Fibroblast of lung (primary cell): ENCODE measurements at regions not wholly inside any gene's neighbourhood (a gene's known extent, or its start where the extent isn't known, plus 50 kb on each side); places are given as distances from the start of the nearest gene placed in this dataset.

Experiments used
- DNase-seq, 2 donors: peaks; one replicate each; pipeline versions ENCODE4 v3.0.0 to v3.0.0-alpha.2; 2010; ENCODE audit warnings: low read depth in 2 of 2
- H2AFZ ChIP-seq: 2 replicates; pipeline ENCODE4 v1.5.1; 2012; ENCODE audit warnings: low read length, control low read depth, inconsistent platforms
- H3K27ac ChIP-seq: 2 replicates; pipeline ENCODE4 v1.5.1; 2011; ENCODE audit warnings: low read length, control low read depth; ENCODE audit not compliant: insufficient read depth
- H3K27me3 ChIP-seq: 2 replicates; pipeline ENCODE4 v1.5.1; 2011; ENCODE audit warnings: mild to moderate bottlenecking, low read length; ENCODE audit not compliant: control insufficient read depth, insufficient read depth
- H3K36me3 ChIP-seq: 2 replicates; pipeline ENCODE4 v1.5.1; 2011; ENCODE audit warnings: low read length; ENCODE audit not compliant: control insufficient read depth, insufficient read depth
- H3K4me1 ChIP-seq: 2 replicates; pipeline ENCODE4 v1.5.1; 2011; ENCODE audit warnings: low read length; ENCODE audit not compliant: control insufficient read depth, insufficient read depth; ENCODE audit errors: extremely low read depth
- H3K4me2 ChIP-seq: 2 replicates; pipeline ENCODE4 v1.5.1; 2011; ENCODE audit warnings: low read length, control low read depth; ENCODE audit not compliant: insufficient read depth; ENCODE audit errors: extremely low read depth
- H3K4me3 ChIP-seq, 4 experiments: fragments of 200-600 bp in 1 of 4; sonication (generic) in 1 of 4; replicated peaks in 1 of 4; 2 replicates each; pipeline ENCODE4 v1.5.1; 2011 to 2016; ENCODE audit warnings: low read length in 4 of 4, low read depth in 3 of 4, mild to moderate bottlenecking in 3 of 4, control low read depth in 2 of 4, inconsistent platforms in 1 of 4, mixed read lengths in 1 of 4; ENCODE audit not compliant: insufficient read depth in 1 of 4; ENCODE audit errors: control extremely low read depth in 1 of 4
- H3K79me2 ChIP-seq: 2 replicates; pipeline ENCODE4 v1.5.1; 2012; ENCODE audit warnings: mild to moderate bottlenecking, low read length, inconsistent platforms; ENCODE audit not compliant: control insufficient read depth, insufficient read depth
- H3K9ac ChIP-seq: 2 replicates; pipeline ENCODE4 v1.5.1; 2011; ENCODE audit warnings: mild to moderate bottlenecking, low read length, control low read depth; ENCODE audit not compliant: insufficient read depth
- H3K9me3 ChIP-seq: 2 replicates; pipeline ENCODE4 v1.5.1; 2012; ENCODE audit warnings: low read depth, low read length; ENCODE audit not compliant: control insufficient read depth, insufficient read depth
- H4K20me1 ChIP-seq: 2 replicates; pipeline ENCODE4 v1.5.1; 2011; ENCODE audit warnings: low read length; ENCODE audit not compliant: control insufficient read depth, insufficient read depth; ENCODE audit errors: extremely low read depth
- CTCF ChIP-seq, 2 donors: IDR thresholded peaks in 1 of 2; conservative IDR thresholded peaks in 1 of 2; 1 replicate in 1 of 2; 2 replicates in 1 of 2; pipeline ENCODE4 v1.5.1; 2011 to 2012; ENCODE audit warnings: low read length in 2 of 2, control low read depth in 1 of 2, inconsistent platforms in 1 of 2, low read depth in 1 of 2, mild to moderate bottlenecking in 1 of 2
- EZH2 ChIP-seq: IDR thresholded peaks from 2 replicates; pipeline ENCODE4 v1.5.1; 2012; ENCODE audit warnings: low read length, control low read depth, mild to moderate bottlenecking; ENCODE audit errors: missing control alignments

- TF ChIP-seq EZH2 (no peak), CTCF (conservative IDR thresholded peaks at IDR 0.05 in 1 of 2, IDR thresholded peaks at IDR 0.05 in 1 of 2; ENCODE audit: low read depth in 1 of 2, low read length in 2 of 2) (no peak)
- H3K27ac ChIP-seq = no peak overlapping the region
- DNase-seq = no peak
- H3K9me3 ChIP-seq = no peaks in the 10 kb centered on the region
- no peaks in the 10 kb centered on the region for H4K20me1 ChIP-seq
- no peak overlapping the region for H3K9ac ChIP-seq
- H2AFZ ChIP-seq = no peak overlapping the region
- H3K27me3 ChIP-seq = no peaks in the 10 kb centered on the region
- no peak overlapping the region for H3K4me2 ChIP-seq
- H3K4me3 ChIP-seq = no peak overlapping the region
- H3K79me2 ChIP-seq = no peaks in the 10 kb centered on the region
- no peaks in the 10 kb centered on the region for H3K4me1 ChIP-seq
- H3K36me3 ChIP-seq = no peaks in the 10 kb centered on the region
Observed at GRCh38 chr6:156437121-156437879, 339.9 kb upstream of the ARID1B start.

GRCh38 chr6:156434795-156435190, 342.4 kb upstream of the ARID1B start:
- H3K4me1 ChIP-seq = no peaks in the 10 kb centered on the region
- no peak overlapping the region for H3K4me2 ChIP-seq
- no peak for DNase-seq
- no peak overlapping the region for H2AFZ ChIP-seq
- H3K9me3 ChIP-seq = no peaks in the 10 kb centered on the region
- no peak for TF ChIP-seq CTCF (conservative IDR thresholded peaks at IDR 0.05 in 1 of 2, IDR thresholded peaks at IDR 0.05 in 1 of 2; ENCODE audit: low read depth in 1 of 2, low read length in 2 of 2)
- TF ChIP-seq EZH2 = no peak
- H3K27ac ChIP-seq = no peak overlapping the region
- H3K36me3 ChIP-seq = no peaks in the 10 kb centered on the region
- H3K79me2 ChIP-seq = no peaks in the 10 kb centered on the region
- H3K27me3 ChIP-seq = no peaks in the 10 kb centered on the region
- H3K4me3 ChIP-seq = no peak overlapping the region
- H4K20me1 ChIP-seq = no peaks in the 10 kb centered on the region
- H3K9ac ChIP-seq = no peak overlapping the region

- Histone ChIP-seq H3K9ac (no peak overlapping the region), H4K20me1 (no peaks in the 10 kb centered on the region), H2AFZ (no peak overlapping the region), H3K79me2 (no peaks in the 10 kb centered on the region), H3K4me3 (no peak overlapping the region), H3K27ac (no peak overlapping the region), H3K9me3 (no peaks in the 10 kb centered on the region), H3K4me1 (no peaks in the 10 kb centered on the region), H3K4me2 (no peak overlapping the region), H3K36me3 (no peaks in the 10 kb centered on the region), H3K27me3 (no peaks in the 10 kb centered on the region)
- no peak for TF ChIP-seq CTCF (conservative IDR thresholded peaks at IDR 0.05 in 1 of 2, IDR thresholded peaks at IDR 0.05 in 1 of 2; ENCODE audit: low read depth in 1 of 2, low read length in 2 of 2)
- TF ChIP-seq EZH2 = no peak
- DNase-seq = no peak
Observed at GRCh38 chr6:156434049-156434794, 343.0 kb upstream of the ARID1B start.
